ENCODE measurements at regions not wholly inside any gene's neighbourhood (a gene's known extent, or its start where the extent isn't known, plus 50 kb on each side); places are given as distances from the start of the nearest gene placed in this dataset.
"Not testable (repeated sequence)": the region's sequence is repeated elsewhere in the genome, so short reads cannot be mapped to it uniquely, and the experiment has no call there.

- DNase-seq (ENCODE audit: low read depth in 2 of 2) = no peak
Measured at GRCh38 chr13:58906329-58907007, 1257.3 kb downstream of the DIAPH3 start.

- no peak for DNase-seq (ENCODE audit: low read depth in 2 of 2)
Measured at GRCh38 chr13:58907347-58907746, 1256.4 kb downstream of the DIAPH3 start.

GRCh38 chr13:58908019-58908679, 1255.6 kb downstream of the DIAPH3 start:
- no peak for DNase-seq (ENCODE audit: low read depth in 2 of 2)

GRCh38 chr13:58919551-58919950, 1244.2 kb downstream of the DIAPH3 start:
- DNase-seq (ENCODE audit: low read depth in 2 of 2) = no peak

- no peak for DNase-seq (ENCODE audit: low read depth in 2 of 2)
Measured at GRCh38 chr13:58921129-58921528, 1242.6 kb downstream of the DIAPH3 start.

- no peak for DNase-seq (ENCODE audit: low read depth in 2 of 2)
Measured at GRCh38 chr13:58926858-58927257, 1236.9 kb downstream of the DIAPH3 start.

- no peak for DNase-seq (ENCODE audit: low read depth in 2 of 2)
Measured at GRCh38 chr13:58933475-58933874, 1230.3 kb downstream of the DIAPH3 start.

- no peak for DNase-seq (ENCODE audit: low read depth in 2 of 2)
Measured at GRCh38 chr13:58935689-58936088, 1228.0 kb downstream of the DIAPH3 start.

GRCh38 chr13:58946274-58946673, 1217.5 kb downstream of the DIAPH3 start:
- no peak for DNase-seq (ENCODE audit: low read depth in 2 of 2)

GRCh38 chr13:58949646-58950045, 1214.1 kb downstream of the DIAPH3 start:
- no peak for DNase-seq (ENCODE audit: low read depth in 2 of 2)

- DNase-seq (ENCODE audit: low read depth in 2 of 2) = no peak
Measured at GRCh38 chr13:58950911-58951310, 1212.8 kb downstream of the DIAPH3 start.

GRCh38 chr13:58953638-58954037, 1210.1 kb downstream of the DIAPH3 start:
- no peak for DNase-seq (ENCODE audit: low read depth in 2 of 2)

GRCh38 chr13:58955546-58956385, 1208.0 kb downstream of the DIAPH3 start:
- DNase-seq (ENCODE audit: low read depth in 2 of 2) = no peak

- DNase-seq (ENCODE audit: low read depth in 2 of 2) = not testable (repeated sequence)
Measured at GRCh38 chr13:58958097-58958496, 1205.6 kb downstream of the DIAPH3 start.

GRCh38 chr13:58960888-58961287, 1202.8 kb downstream of the DIAPH3 start:
- no peak for DNase-seq (ENCODE audit: low read depth in 2 of 2)

GRCh38 chr13:58963321-58963720, 1200.4 kb downstream of the DIAPH3 start:
- no peak for DNase-seq (ENCODE audit: low read depth in 2 of 2)

- DNase-seq (ENCODE audit: low read depth in 2 of 2) = no peak
Measured at GRCh38 chr13:58964048-58964447, 1199.7 kb downstream of the DIAPH3 start.

- DNase-seq (ENCODE audit: low read depth in 2 of 2) = no peak
Measured at GRCh38 chr13:58977085-58977484, 1186.6 kb downstream of the DIAPH3 start.

- DNase-seq (ENCODE audit: low read depth in 2 of 2) = no peak
Measured at GRCh38 chr13:58978331-58978730, 1185.4 kb downstream of the DIAPH3 start.

- no peak for DNase-seq (ENCODE audit: low read depth in 2 of 2)
Measured at GRCh38 chr13:58979851-58980250, 1183.9 kb downstream of the DIAPH3 start.

- DNase-seq (ENCODE audit: low read depth in 2 of 2) = no peak
Measured at GRCh38 chr13:58985845-58986244, 1177.9 kb downstream of the DIAPH3 start.

- no peak for DNase-seq (ENCODE audit: low read depth in 2 of 2)
Measured at GRCh38 chr13:58989556-58989955, 1174.2 kb downstream of the DIAPH3 start.

All from stimulated activated CD4-positive, alpha-beta T cell treated with anti-CD3 and anti-CD28 coated beads, Interleukin-15, amount 100 ng/mL, for 48 hours (primary cell).